CD4-positive, alpha-beta T cell (primary cell): ENCODE measurements at regions not wholly inside any gene's neighbourhood (a gene's known extent, or its start where the extent isn't known, plus 50 kb on each side); places are given as distances from the start of the nearest gene placed in this dataset.

ENCODE experiments used
- ATAC-seq: fragments of 200-7000 bp; cut with Tn5 transposase; one replicate; pipeline ENCODE4 v1.10.0; 2022; ENCODE audit warnings: mild to moderate bottlenecking; ENCODE audit not compliant: poor library complexity
- CTCF ChIA-PET: fragments of 350-600 bp; sonication (Branson Sonifier 250); formaldehyde crosslinking; loops from one replicate; lab custom pipeline; 2021; ENCODE audit warnings: antibody characterized with exemption, inconsistent platforms; lab: Charles Lee
- POLR2A ChIA-PET: fragments of 350-600 bp; sonication (Branson Sonifier 250); formaldehyde crosslinking; loops from one replicate; lab custom pipeline; 2021; ENCODE audit warnings: antibody characterized with exemption, inconsistent platforms; lab: Charles Lee
- DNase-seq, 14 experiments: peaks; one replicate each; pipeline ENCODE4 v3.0.0-alpha.2; 2013 to 2020; ENCODE audit warnings: mixed read lengths in 2 of 14
- H3K27ac ChIP-seq, 2 donors: one replicate each; pipeline versions ENCODE4 v1.5.1 to v1.7.0; 2013; ENCODE audit warnings: low read length in 2 of 2, low read depth in 1 of 2, mild to moderate bottlenecking in 1 of 2
- H3K27me3 ChIP-seq, 2 experiments: 1 replicate in 1 of 2; 2 replicates in 1 of 2; pipeline versions ENCODE4 v1.6.1 to v1.7.0; 2013; ENCODE audit warnings: low read length in 2 of 2, control low read depth in 1 of 2, mild to moderate bottlenecking in 1 of 2, moderate library complexity in 1 of 2; ENCODE audit not compliant: insufficient read depth in 2 of 2, control insufficient read depth in 1 of 2
- H3K36me3 ChIP-seq: one replicate; pipeline ENCODE4 v1.6.1; 2013; ENCODE audit warnings: low read length, control low read depth; ENCODE audit not compliant: insufficient read depth
- H3K4me1 ChIP-seq: one replicate; pipeline ENCODE4 v1.6.1; 2013; ENCODE audit warnings: low read length, control low read depth; ENCODE audit not compliant: insufficient read depth
- H3K4me3 ChIP-seq: one replicate; pipeline ENCODE4 v1.5.1; 2013; ENCODE audit warnings: mild to moderate bottlenecking, low read length, moderate library complexity
- H3K9me3 ChIP-seq, 2 experiments: 1 replicate in 1 of 2; 2 replicates in 1 of 2; pipeline versions ENCODE4 v1.6.1 to v1.7.0; 2013; ENCODE audit warnings: low read length in 2 of 2, mild to moderate bottlenecking in 2 of 2, control low read depth in 1 of 2, moderate library complexity in 1 of 2; ENCODE audit not compliant: control insufficient read depth in 1 of 2, insufficient read depth in 1 of 2
- H3K27ac Mint-ChIP-seq: one replicate; pipeline ENCODE4 v1.8.0; 2020; ENCODE audit warnings: mixed read lengths
- H3K27me3 Mint-ChIP-seq: one replicate; pipeline ENCODE4 v1.8.0; 2021; ENCODE audit warnings: mixed read lengths
- H3K36me3 Mint-ChIP-seq: one replicate; pipeline ENCODE4 v1.8.0; 2021; ENCODE audit warnings: low read depth, mixed read lengths
- H3K4me1 Mint-ChIP-seq: one replicate; pipeline ENCODE4 v1.8.0; 2021; ENCODE audit warnings: low read depth, mixed read lengths
- H3K4me3 Mint-ChIP-seq: one replicate; pipeline ENCODE4 v1.8.0; 2020; ENCODE audit warnings: mild to moderate bottlenecking, mixed read lengths
- H3K9me3 Mint-ChIP-seq: one replicate; pipeline ENCODE4 v1.8.0; 2020; ENCODE audit warnings: mixed read lengths
- CTCF ChIP-seq: fragments of 200-600 bp; IDR thresholded peaks from one replicate; pipeline ENCODE4 v1.8.0; 2022; ENCODE audit warnings: antibody characterized with exemption, mild to moderate bottlenecking
- intact Hi-C, 2 experiments: fragments of 100-400 bp; cut with DNase I in 1 of 2; cut with micrococcal nuclease in 1 of 2; formaldehyde crosslinking; loops; one replicate each; pipeline versions ENCODE4 v1.15.1 to v1.9.0; 2023 to 2025; cut with DNase I, micrococcal nuclease

- intact Hi-C loops = no loop called here
- H3K4me3 Mint-ChIP-seq = no peak overlapping the region
Measured at GRCh38 chr6:87826424-87826823, 124.4 kb upstream of the AKIRIN2 start.

GRCh38 chr6:87825821-87826221, 123.8 kb upstream of the AKIRIN2 start:
- ATAC-seq (peak; percentile 62), DNase-seq (peak in 3 of 14 experiments; percentile 54 to 70 (median 65))
- no peak overlapping the region for H3K4me3 ChIP-seq
- POLR2A ChIA-PET = no interaction called here
- peaks cover 18% of the 10 kb centered on the region for H3K4me1 Mint-ChIP-seq
- no peaks in the 10 kb centered on the region for H3K9me3 ChIP-seq
- intact Hi-C loops = no loop called here
- peak overlapping the region; percentile 21 for H3K27ac Mint-ChIP-seq
- no peak for TF ChIP-seq CTCF
- H3K27ac ChIP-seq = peak overlapping the region in 1 of 2 donors; percentile 10
- CTCF ChIA-PET = no interaction called here
- H3K36me3 Mint-ChIP-seq = no peaks in the 10 kb centered on the region
- H3K36me3 ChIP-seq = no peaks in the 10 kb centered on the region
- no peak overlapping the region for H3K4me3 Mint-ChIP-seq
- H3K27me3 Mint-ChIP-seq = no peaks in the 10 kb centered on the region
- H3K27me3 ChIP-seq = no peaks in the 10 kb centered on the region
- peaks cover 6% of the 10 kb centered on the region for H3K4me1 ChIP-seq
- no peaks in the 10 kb centered on the region for H3K9me3 Mint-ChIP-seq

More at GRCh38 chr6:87826424-87826823, 124.4 kb upstream of the AKIRIN2 start:
- H3K27ac Mint-ChIP-seq = peak overlapping the region; percentile 21
- ChIA-PET POLR2A (no interaction called here), CTCF (no interaction called here)
- DNase-seq (no peak), ATAC-seq (no peak)
- no peak overlapping the region for H3K27ac ChIP-seq
- no peaks in the 10 kb centered on the region for H3K9me3 ChIP-seq
- no peaks in the 10 kb centered on the region for H3K9me3 Mint-ChIP-seq
- H3K27me3 Mint-ChIP-seq = no peaks in the 10 kb centered on the region
- no peaks in the 10 kb centered on the region for H3K36me3 Mint-ChIP-seq
- H3K4me3 ChIP-seq = no peak overlapping the region
- H3K27me3 ChIP-seq = no peaks in the 10 kb centered on the region
- H3K4me1 Mint-ChIP-seq = peaks cover 18% of the 10 kb centered on the region
- H3K36me3 ChIP-seq = no peaks in the 10 kb centered on the region
- peaks cover 6% of the 10 kb centered on the region for H3K4me1 ChIP-seq
- no peak for TF ChIP-seq CTCF

- H3K27ac Mint-ChIP-seq = no peak overlapping the region
- no peaks in the 10 kb centered on the region for H3K36me3 Mint-ChIP-seq
- CTCF ChIA-PET = no interaction called here
- TF ChIP-seq CTCF = no peak
- intact Hi-C loops = no loop called here
- H3K4me1 Mint-ChIP-seq = peaks cover 18% of the 10 kb centered on the region
- Histone ChIP-seq H3K27ac (no peak overlapping the region), H3K27me3 (no peaks in the 10 kb centered on the region), H3K4me3 (no peak overlapping the region), H3K9me3 (no peaks in the 10 kb centered on the region), H3K4me1 (peaks cover 6% of the 10 kb centered on the region), H3K36me3 (no peaks in the 10 kb centered on the region)
- POLR2A ChIA-PET = no interaction called here
- H3K27me3 Mint-ChIP-seq = no peaks in the 10 kb centered on the region
- ATAC-seq (no peak), DNase-seq (no peak)
- H3K4me3 Mint-ChIP-seq = no peak overlapping the region
- no peaks in the 10 kb centered on the region for H3K9me3 Mint-ChIP-seq
Measured at GRCh38 chr6:87824958-87825491, 123.0 kb upstream of the AKIRIN2 start.
